Activated T-helper 1 cell treated with anti-CD3 and anti-CD28 coated beads, Interleukin-12 subunit alpha, Interleukin-12 subunit beta, Interleukin-2, Interleukin-4 antibody, amounts not matched to agents 30 ng/mL and 10 ng/mL and 1 ng/mL, durations not matched to agents 14 hours and 24 hours and 36 hours (primary cell): ENCODE measurements at regions not wholly inside any gene's neighbourhood (a gene's known extent, or its start where the extent isn't known, plus 50 kb on each side); places are given as distances from the start of the nearest gene placed in this dataset.
"Not testable (repeated sequence)": the region's sequence is repeated elsewhere in the genome, so short reads cannot be mapped to it uniquely, and the experiment has no call there.

Experiments
- DNase-seq: peaks from one replicate; pipeline ENCODE4 v3.0.0; 2021; ENCODE audit warnings: low spot score
- H3K27ac Mint-ChIP-seq: one replicate; pipeline ENCODE4 v1.8.0; 2021; ENCODE audit warnings: mild to moderate bottlenecking, mixed read lengths
- H3K27me3 Mint-ChIP-seq: one replicate; pipeline ENCODE4 v1.8.0; 2022; ENCODE audit warnings: mild to moderate bottlenecking, moderate library complexity, mixed read lengths; ENCODE audit not compliant: insufficient read depth
- H3K36me3 Mint-ChIP-seq: one replicate; pipeline ENCODE4 v1.8.0; 2021; ENCODE audit warnings: low read depth, mixed read lengths
- H3K4me1 Mint-ChIP-seq: one replicate; pipeline ENCODE4 v1.8.0; 2021; ENCODE audit warnings: low read depth, mixed read lengths
- H3K4me3 Mint-ChIP-seq: one replicate; pipeline ENCODE4 v1.8.0; 2021; ENCODE audit warnings: mild to moderate bottlenecking, moderate library complexity, mixed read lengths
- H3K9me3 Mint-ChIP-seq: one replicate; pipeline ENCODE4 v1.8.0; 2021; ENCODE audit warnings: mixed read lengths
- intact Hi-C: fragments of 100-400 bp; cut with micrococcal nuclease; formaldehyde crosslinking; loops from one replicate; pipeline ENCODE4 v1.15.1; 2024

DNA sequence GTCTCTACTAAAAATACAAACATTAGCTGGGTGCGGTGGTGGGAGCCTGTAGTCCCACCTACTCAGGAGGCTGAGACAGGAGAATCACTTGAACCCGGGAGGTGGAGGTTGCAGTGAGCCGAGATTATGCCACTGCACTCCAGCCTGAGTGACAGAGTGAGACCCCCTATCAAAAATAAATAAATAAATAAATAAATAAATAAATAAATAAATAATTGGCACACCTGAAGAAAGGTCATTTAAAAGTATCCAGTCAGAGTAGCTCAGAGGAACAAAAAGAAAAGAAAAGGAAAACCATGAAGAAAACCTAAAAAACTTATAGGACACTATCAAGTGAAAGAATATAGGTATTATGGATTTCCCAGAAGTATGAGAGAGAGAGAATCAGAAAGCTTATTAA, 330.1 kb upstream of the AR start:
- H3K9me3 Mint-ChIP-seq, H3K27ac Mint-ChIP-seq, H3K36me3 Mint-ChIP-seq, H3K4me3 Mint-ChIP-seq, intact Hi-C loops, DNase-seq, H3K4me1 Mint-ChIP-seq, H3K27me3 Mint-ChIP-seq: not testable (repeated sequence)

GRCh38 chrX:67207912-67208311, 335.9 kb upstream of the AR start:
- no peak overlapping the region for H3K27ac Mint-ChIP-seq
- no peaks in the 10 kb centered on the region for H3K4me1 Mint-ChIP-seq
- no peaks in the 10 kb centered on the region for H3K36me3 Mint-ChIP-seq
- intact Hi-C loops = no loop called here
- no peak overlapping the region for H3K4me3 Mint-ChIP-seq
- no peak for DNase-seq
- H3K27me3 Mint-ChIP-seq = no peaks in the 10 kb centered on the region
- no peaks in the 10 kb centered on the region for H3K9me3 Mint-ChIP-seq

- Mint-ChIP-seq H3K36me3 (no peaks in the 10 kb centered on the region), H3K27me3 (no peaks in the 10 kb centered on the region), H3K4me3 (no peak overlapping the region), H3K27ac (no peak overlapping the region), H3K4me1 (no peaks in the 10 kb centered on the region), H3K9me3 (peaks cover 5% of the 10 kb centered on the region)
- DNase-seq = no peak
- intact Hi-C loops = no loop called here
Observed at GRCh38 chrX:67159437-67159836, 384.4 kb upstream of the AR start.

- H3K9me3 Mint-ChIP-seq = no peaks in the 10 kb centered on the region
- H3K27me3 Mint-ChIP-seq = no peaks in the 10 kb centered on the region
- H3K27ac Mint-ChIP-seq = no peak overlapping the region
- DNase-seq = no peak
- no peaks in the 10 kb centered on the region for H3K36me3 Mint-ChIP-seq
- H3K4me1 Mint-ChIP-seq = no peaks in the 10 kb centered on the region
- intact Hi-C loops = no loop called here
- no peak overlapping the region for H3K4me3 Mint-ChIP-seq
Observed at GRCh38 chrX:67114635-67115034, 429.2 kb upstream of the AR start.

DNA sequence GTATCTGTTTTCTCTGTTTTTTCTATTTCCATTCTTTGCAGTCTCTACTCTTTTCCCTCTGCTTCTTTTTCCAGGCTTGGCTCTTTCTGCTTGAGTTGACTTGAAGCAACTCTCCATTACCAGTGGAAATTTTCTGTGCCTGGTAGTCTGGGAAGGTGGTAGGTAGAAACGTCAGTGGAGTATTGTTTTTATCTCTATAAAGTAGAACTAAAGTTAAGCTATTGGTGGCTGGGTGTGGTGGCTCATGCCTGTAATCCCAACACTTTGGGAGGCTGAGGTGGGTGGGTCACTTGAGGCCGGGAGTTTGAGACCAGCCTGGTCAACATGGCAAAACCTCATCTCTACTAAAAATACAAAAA, 438.1 kb upstream of the AR start:
- H3K27ac Mint-ChIP-seq = no peak overlapping the region
- no peak for DNase-seq
- no peaks in the 10 kb centered on the region for H3K9me3 Mint-ChIP-seq
- H3K36me3 Mint-ChIP-seq = no peaks in the 10 kb centered on the region
- no peaks in the 10 kb centered on the region for H3K27me3 Mint-ChIP-seq
- no peaks in the 10 kb centered on the region for H3K4me1 Mint-ChIP-seq
- no peak overlapping the region for H3K4me3 Mint-ChIP-seq
- intact Hi-C loops = no loop called here

DNA sequence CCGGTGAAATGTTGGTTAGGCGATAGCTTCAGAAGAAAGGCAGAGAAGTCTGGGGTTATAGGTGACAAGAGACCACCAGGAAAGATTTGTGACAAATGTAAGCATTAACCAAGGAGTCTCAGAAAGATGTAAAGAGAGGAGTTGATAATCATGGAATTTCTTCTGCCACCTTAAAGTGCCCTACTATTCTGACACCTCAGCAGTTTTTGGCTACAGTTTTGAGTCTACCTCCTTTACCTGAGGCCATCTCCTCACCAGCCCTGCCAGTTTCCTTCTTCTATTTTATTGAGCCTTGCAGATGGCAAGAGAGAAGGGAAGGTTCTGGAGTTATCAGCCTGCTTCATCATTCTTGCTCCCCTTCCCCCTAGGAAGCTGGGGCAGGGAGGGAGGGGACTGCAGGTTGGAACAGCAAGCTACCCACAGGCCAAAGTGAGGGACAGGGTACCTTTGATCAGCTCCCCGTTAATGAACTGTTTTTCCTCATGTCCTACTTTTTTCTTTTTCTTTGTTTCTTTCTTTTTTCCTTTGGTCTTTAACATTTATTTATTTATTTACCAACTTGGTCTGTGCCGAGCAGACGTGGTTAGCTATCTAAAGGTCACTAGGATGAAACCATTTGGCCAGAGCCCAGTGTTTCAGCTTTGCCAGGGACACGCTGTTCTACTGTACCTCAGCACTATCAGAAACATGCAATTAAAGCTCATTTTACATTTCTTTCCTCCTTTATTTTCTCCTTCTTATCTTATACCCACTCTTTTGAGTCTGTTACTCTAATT, 438.7 kb upstream of the AR start:
- Mint-ChIP-seq H3K4me1 (no peaks in the 10 kb centered on the region), H3K4me3 (no peak overlapping the region), H3K27ac (no peak overlapping the region), H3K36me3 (no peaks in the 10 kb centered on the region), H3K27me3 (no peaks in the 10 kb centered on the region), H3K9me3 (no peaks in the 10 kb centered on the region)
- no peak for DNase-seq
- intact Hi-C loops = no loop called here

- Mint-ChIP-seq H3K36me3 (no peaks in the 10 kb centered on the region), H3K27ac (no peak overlapping the region), H3K4me3 (no peak overlapping the region), H3K4me1 (no peaks in the 10 kb centered on the region), H3K9me3 (no peaks in the 10 kb centered on the region), H3K27me3 (no peaks in the 10 kb centered on the region)
- DNase-seq = no peak
- intact Hi-C loops = no loop called here
Observed at GRCh38 chrX:67100031-67100884, 443.6 kb upstream of the AR start.

DNA sequence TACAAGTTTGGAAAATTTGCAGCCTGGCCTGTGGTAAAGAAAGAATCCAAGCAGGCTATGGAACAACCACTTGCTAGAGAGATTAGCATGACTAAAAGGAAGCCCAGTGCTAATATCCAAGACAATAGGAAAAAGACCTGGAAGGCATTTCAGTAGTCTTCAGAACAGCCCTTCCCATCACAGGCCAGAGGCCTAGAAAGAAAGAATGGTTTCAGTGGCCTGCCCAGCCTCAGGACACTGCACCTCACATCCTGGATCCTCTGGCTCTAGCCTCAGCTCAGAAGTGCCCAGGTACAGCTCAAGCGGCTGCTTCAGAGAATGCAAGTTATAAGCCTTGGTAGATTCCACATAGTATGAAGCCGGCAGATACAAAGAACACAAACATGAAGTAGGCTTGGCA, 449.8 kb upstream of the AR start:
- no peaks in the 10 kb centered on the region for H3K27me3 Mint-ChIP-seq
- H3K4me1 Mint-ChIP-seq = no peaks in the 10 kb centered on the region
- H3K4me3 Mint-ChIP-seq = no peak overlapping the region
- intact Hi-C loops = no loop called here
- DNase-seq = no peak
- no peaks in the 10 kb centered on the region for H3K36me3 Mint-ChIP-seq
- H3K9me3 Mint-ChIP-seq = peaks cover 3% of the 10 kb centered on the region
- H3K27ac Mint-ChIP-seq = no peak overlapping the region

DNA sequence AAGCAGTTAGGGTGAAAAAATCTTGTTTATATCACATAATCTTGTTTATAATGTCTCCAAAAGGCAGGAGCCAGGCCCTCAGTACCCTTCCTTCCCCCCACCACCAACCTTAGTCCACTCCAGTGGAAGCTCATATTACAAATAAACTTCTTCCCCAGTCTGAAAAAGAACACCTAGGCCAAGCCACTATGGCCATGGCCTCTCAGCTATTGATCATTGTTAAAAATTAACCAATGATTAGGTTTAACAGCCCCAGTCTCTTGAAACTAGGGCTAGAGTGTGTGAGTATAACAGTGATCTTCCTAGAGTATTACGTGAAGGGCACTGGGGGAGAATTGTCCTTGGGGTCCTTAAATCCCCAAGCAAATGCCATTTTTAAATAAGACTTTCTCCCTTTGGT, 411.9 kb upstream of the EDA2R start:
- Mint-ChIP-seq H3K9me3 (no peaks in the 10 kb centered on the region), H3K36me3 (no peaks in the 10 kb centered on the region), H3K4me1 (no peaks in the 10 kb centered on the region), H3K27ac (no peak overlapping the region), H3K27me3 (no peaks in the 10 kb centered on the region), H3K4me3 (no peak overlapping the region)
- intact Hi-C loops = no loop called here
- no peak for DNase-seq

DNA sequence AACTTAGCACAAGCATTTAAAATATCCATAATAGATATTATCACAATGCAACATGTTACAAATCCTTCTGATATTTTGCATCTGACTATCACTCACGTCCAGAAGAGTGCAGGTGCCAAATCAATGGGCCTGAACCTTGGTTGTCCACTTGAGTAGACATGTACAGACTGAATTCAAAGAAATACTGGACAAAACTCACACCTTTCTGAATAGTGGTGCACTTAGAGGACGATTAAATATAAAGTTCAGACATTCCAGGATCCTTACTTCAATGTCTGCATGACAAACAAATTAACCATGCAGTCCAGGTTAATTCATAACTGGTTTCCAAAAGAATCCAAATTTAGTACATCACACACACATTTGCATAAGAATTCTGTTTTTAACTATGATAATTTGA, 406.0 kb upstream of the EDA2R start:
- intact Hi-C loops = no loop called here
- H3K9me3 Mint-ChIP-seq = no peaks in the 10 kb centered on the region
- H3K27me3 Mint-ChIP-seq = no peaks in the 10 kb centered on the region
- DNase-seq = no peak
- H3K27ac Mint-ChIP-seq = no peak overlapping the region
- no peaks in the 10 kb centered on the region for H3K36me3 Mint-ChIP-seq
- no peak overlapping the region for H3K4me3 Mint-ChIP-seq
- H3K4me1 Mint-ChIP-seq = no peaks in the 10 kb centered on the region

DNA sequence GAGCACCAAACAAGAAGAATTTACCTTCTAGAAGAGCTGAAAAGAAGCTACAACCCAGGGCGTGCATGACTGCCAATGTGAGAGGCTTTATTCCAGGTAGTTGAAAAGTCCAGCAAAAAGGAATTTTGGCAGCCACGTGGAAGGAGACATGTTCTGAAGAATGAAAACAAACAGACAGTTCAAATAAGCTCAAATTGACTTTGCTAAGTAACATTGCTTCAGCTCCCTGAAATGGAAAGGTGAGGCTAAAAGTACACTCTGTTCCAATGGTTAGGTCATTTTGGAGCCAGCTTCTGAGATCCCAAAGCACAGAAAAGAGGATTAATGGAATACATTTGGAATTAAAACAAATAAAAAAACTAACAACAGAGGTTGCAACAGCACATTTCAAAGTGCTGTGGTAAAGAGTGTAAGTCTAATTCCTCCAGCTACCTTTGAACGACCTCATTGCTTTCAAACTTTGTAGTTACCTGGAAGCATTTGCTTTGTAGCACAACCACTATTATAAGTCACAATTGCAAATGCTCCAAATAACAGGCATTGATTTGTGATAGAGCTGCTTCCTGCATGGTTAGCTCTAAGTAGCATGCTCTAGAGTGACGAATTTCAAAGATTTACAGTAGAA, 405.3 kb upstream of the EDA2R start:
- no peaks in the 10 kb centered on the region for H3K27me3 Mint-ChIP-seq
- H3K27ac Mint-ChIP-seq = no peak overlapping the region
- H3K4me3 Mint-ChIP-seq = no peak overlapping the region
- H3K9me3 Mint-ChIP-seq = no peaks in the 10 kb centered on the region
- intact Hi-C loops = no loop called here
- no peaks in the 10 kb centered on the region for H3K36me3 Mint-ChIP-seq
- no peaks in the 10 kb centered on the region for H3K4me1 Mint-ChIP-seq
- DNase-seq = no peak

GRCh38 chrX:67004451-67004850, 365.6 kb upstream of the EDA2R start:
- H3K4me1 Mint-ChIP-seq = no peaks in the 10 kb centered on the region
- H3K36me3 Mint-ChIP-seq = no peaks in the 10 kb centered on the region
- no peaks in the 10 kb centered on the region for H3K27me3 Mint-ChIP-seq
- no peak overlapping the region for H3K27ac Mint-ChIP-seq
- DNase-seq = no peak
- no peak overlapping the region for H3K4me3 Mint-ChIP-seq
- H3K9me3 Mint-ChIP-seq = no peaks in the 10 kb centered on the region
- intact Hi-C loops = no loop called here

- H3K4me1 Mint-ChIP-seq = no peaks in the 10 kb centered on the region
- H3K27ac Mint-ChIP-seq = no peak overlapping the region
- no peak for DNase-seq
- no peaks in the 10 kb centered on the region for H3K27me3 Mint-ChIP-seq
- no peaks in the 10 kb centered on the region for H3K36me3 Mint-ChIP-seq
- H3K9me3 Mint-ChIP-seq = no peaks in the 10 kb centered on the region
- intact Hi-C loops = no loop called here
- H3K4me3 Mint-ChIP-seq = no peak overlapping the region
Observed at GRCh38 chrX:66994729-66995128, 355.9 kb upstream of the EDA2R start.
